Thoracic aorta (tissue), 2 donors: ENCODE measurements at regions not wholly inside any gene's neighbourhood (a gene's known extent, or its start where the extent isn't known, plus 50 kb on each side); places are given as distances from the start of the nearest gene placed in this dataset.

Experiments used
- ATAC-seq: fragments of 150-250 bp; one replicate; pipeline ENCODE4 v1.8.0; 2017; ENCODE audit warnings: low read depth; ENCODE audit not compliant: insufficient number of reproducible peaks, low FRiP score
- DNase-seq: peaks from one replicate; pipeline ENCODE4 v3.0.0-alpha.2; 2020; ENCODE audit warnings: low spot score
- H3K27ac ChIP-seq, 2 donors: fragments of 200-600 bp; sonication (generic); 1 replicate in 1 of 2; 2 replicates in 1 of 2; pipeline ENCODE4 v1.5.1; 2016; ENCODE audit warnings: mild to moderate bottlenecking in 2 of 2, moderate library complexity in 2 of 2
- H3K27me3 ChIP-seq: fragments of 200-600 bp; sonication (generic); replicated peaks from 2 replicates; pipeline ENCODE4 v1.6.0; 2016; ENCODE audit warnings: mild to moderate bottlenecking; ENCODE audit not compliant: insufficient read depth
- H3K36me3 ChIP-seq: fragments of 200-600 bp; sonication (generic); one replicate; pipeline ENCODE4 v1.5.1; 2016
- H3K4me1 ChIP-seq, 2 donors: fragments of 200-600 bp; sonication (generic); 1 replicate in 1 of 2; 2 replicates in 1 of 2; pipeline versions ENCODE4 v1.5.1 to v1.6.0; 2016; ENCODE audit warnings: low read depth in 2 of 2, mild to moderate bottlenecking in 1 of 2; ENCODE audit not compliant: control insufficient read depth in 1 of 2
- H3K4me3 ChIP-seq: fragments of 200-600 bp; sonication (generic); 2 replicates; pipeline ENCODE4 v1.5.1; 2016; ENCODE audit warnings: mild to moderate bottlenecking
- H3K9me3 ChIP-seq: fragments of 200-600 bp; sonication (generic); 2 replicates; pipeline ENCODE4 v1.5.1; 2016
- TF ChIP-seq, protein P1 (sequence below): fragments of 200-600 bp; sonication (generic); IDR thresholded peaks from one replicate; pipeline ENCODE4 v1.5.1; 2019; ENCODE audit warnings: antibody characterized with exemption

DNA sequence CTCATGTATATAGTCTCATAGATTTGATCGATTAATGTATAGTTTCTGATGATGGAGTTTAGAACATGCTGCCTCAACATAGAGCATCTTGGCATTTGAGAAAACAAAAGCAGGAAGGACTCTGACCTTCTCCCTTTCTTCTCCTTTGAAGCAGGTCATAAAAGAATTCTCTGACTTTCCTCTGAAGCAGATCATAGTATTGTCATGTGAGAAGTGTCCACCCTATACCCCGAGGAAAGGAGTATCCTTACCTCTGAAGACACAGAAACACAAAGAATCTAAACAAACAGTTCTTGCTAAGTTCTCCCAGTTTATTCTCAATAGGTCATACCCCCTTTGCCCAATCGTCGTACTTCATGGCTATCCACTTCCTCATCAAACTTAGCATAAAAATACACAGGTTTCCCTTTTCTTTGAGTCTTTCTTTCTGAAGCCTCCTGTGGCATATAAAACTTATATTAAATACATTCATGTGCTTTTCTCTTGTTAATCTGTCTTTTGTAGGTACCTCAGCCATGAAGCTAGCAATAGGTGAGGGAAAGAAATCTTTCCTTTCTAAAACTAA is 194.9 kb downstream of the REEP3 start:
- ATAC-seq (no peak), DNase-seq (no peak)
- TF ChIP-seq, protein P1, sequence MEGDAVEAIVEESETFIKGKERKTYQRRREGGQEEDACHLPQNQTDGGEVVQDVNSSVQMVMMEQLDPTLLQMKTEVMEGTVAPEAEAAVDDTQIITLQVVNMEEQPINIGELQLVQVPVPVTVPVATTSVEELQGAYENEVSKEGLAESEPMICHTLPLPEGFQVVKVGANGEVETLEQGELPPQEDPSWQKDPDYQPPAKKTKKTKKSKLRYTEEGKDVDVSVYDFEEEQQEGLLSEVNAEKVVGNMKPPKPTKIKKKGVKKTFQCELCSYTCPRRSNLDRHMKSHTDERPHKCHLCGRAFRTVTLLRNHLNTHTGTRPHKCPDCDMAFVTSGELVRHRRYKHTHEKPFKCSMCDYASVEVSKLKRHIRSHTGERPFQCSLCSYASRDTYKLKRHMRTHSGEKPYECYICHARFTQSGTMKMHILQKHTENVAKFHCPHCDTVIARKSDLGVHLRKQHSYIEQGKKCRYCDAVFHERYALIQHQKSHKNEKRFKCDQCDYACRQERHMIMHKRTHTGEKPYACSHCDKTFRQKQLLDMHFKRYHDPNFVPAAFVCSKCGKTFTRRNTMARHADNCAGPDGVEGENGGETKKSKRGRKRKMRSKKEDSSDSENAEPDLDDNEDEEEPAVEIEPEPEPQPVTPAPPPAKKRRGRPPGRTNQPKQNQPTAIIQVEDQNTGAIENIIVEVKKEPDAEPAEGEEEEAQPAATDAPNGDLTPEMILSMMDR: no peak
- no peak overlapping the region for H3K4me3 ChIP-seq
- peaks cover 27 to 40% of the 10 kb centered on the region in 2 donors for H3K4me1 ChIP-seq
- H3K27me3 ChIP-seq: no peaks in the 10 kb centered on the region
- H3K36me3 ChIP-seq: no peaks in the 10 kb centered on the region
- no peaks in the 10 kb centered on the region for H3K9me3 ChIP-seq
- no peak overlapping the region for H3K27ac ChIP-seq

DNA sequence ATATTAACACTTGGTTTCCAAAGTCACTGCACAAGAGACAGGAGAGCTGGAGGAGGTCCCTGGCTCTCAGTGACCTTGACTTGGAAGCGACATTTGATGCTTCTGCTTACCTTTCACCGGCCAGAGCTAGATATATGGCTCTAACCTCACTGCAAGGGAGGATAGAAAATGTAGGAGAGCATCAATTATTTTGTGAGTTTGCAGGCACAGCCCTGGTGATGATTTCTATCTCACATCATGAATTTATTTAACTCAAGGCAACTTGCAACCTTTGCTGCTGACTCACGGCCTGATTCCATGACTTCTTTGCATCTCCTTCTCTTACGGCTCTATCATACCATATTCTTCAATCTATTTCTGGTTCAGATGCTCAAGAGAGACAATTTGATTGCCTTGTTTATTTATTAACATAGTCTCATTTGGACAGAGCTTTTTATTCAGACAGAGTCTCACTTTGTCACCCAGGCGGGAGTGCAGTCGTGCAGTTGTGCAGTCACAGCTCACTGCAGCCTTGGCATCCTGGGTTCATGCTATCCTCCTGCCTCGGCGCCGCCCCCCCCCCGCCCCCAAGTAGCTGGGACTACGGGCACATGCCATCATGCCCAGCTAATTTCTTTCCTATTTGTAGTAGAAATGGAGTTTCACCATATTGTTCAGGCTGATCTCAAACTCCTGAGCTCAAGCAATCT is 196.0 kb downstream of the REEP3 start:
- H3K36me3 ChIP-seq: no peaks in the 10 kb centered on the region
- no peaks in the 10 kb centered on the region for H3K9me3 ChIP-seq
- H3K4me1 ChIP-seq: peaks cover 17 to 36% of the 10 kb centered on the region in 2 donors
- no peaks in the 10 kb centered on the region for H3K27me3 ChIP-seq
- DNase-seq (no peak), ATAC-seq (no peak)
- H3K27ac ChIP-seq: no peak overlapping the region
- TF ChIP-seq, protein P1: no peak
- no peak overlapping the region for H3K4me3 ChIP-seq

- TF ChIP-seq, protein P1: no peak
- H3K4me3 ChIP-seq: no peak overlapping the region
- peaks cover 11 to 35% of the 10 kb centered on the region in 2 donors for H3K4me1 ChIP-seq
- no peak for DNase-seq
- no peaks in the 10 kb centered on the region for H3K36me3 ChIP-seq
- H3K27ac ChIP-seq: no peak overlapping the region
- no peaks in the 10 kb centered on the region for H3K9me3 ChIP-seq
- ATAC-seq: no peak
- H3K27me3 ChIP-seq: no peaks in the 10 kb centered on the region
Observed at GRCh38 chr10:63718006-63718405, 196.8 kb downstream of the REEP3 start.

GRCh38 chr10:63718421-63718820 is 197.2 kb downstream of the REEP3 start:
- no peaks in the 10 kb centered on the region for H3K27me3 ChIP-seq
- no peak for DNase-seq
- peaks cover 7 to 31% of the 10 kb centered on the region in 2 donors for H3K4me1 ChIP-seq
- no peak for ATAC-seq
- H3K27ac ChIP-seq: no peak overlapping the region
- TF ChIP-seq, protein P1: no peak
- H3K4me3 ChIP-seq: no peak overlapping the region
- no peaks in the 10 kb centered on the region for H3K9me3 ChIP-seq
- no peaks in the 10 kb centered on the region for H3K36me3 ChIP-seq

DNA sequence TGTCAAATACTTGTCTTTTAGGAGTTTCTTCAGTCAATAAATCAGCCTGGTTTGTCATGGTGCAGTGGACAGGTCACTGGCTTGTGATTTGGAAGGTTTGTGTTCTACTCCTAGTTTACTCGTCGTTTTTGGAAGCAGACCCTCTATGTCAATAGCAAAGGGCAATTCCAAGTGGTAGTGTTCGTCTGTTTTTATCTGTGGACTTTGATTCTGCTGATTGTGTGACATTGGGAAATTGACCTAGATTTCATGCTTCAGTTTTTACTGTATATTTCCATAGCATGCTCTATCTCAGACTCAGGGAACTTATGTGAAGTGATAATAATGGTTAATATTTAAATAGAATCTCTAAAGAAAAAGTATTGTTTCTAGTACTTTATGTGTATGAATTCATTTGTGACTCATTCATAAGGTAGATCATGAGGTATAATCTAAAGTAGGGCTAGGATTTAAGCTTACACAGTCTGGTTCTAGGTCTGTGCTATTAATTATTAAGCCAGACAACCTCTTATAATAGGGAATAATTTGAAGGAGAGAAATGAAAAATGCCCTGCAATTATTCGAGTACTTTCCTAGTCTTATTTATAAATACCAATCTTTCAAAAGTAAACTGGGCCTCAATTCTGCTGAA is 198.1 kb downstream of the REEP3 start:
- Histone ChIP-seq H3K27me3 (no peaks in the 10 kb centered on the region), H3K27ac (no peak overlapping the region), H3K4me1 (peaks cover 2 to 22% of the 10 kb centered on the region in 2 donors), H3K4me3 (no peak overlapping the region), H3K36me3 (no peaks in the 10 kb centered on the region), H3K9me3 (no peaks in the 10 kb centered on the region)
- no peak for ATAC-seq
- TF ChIP-seq, protein P1: no peak
- DNase-seq: no peak
